ENCODE measurements at regions not wholly inside any gene's neighbourhood (a gene's known extent, or its start where the extent isn't known, plus 50 kb on each side); places are given as distances from the start of the nearest gene placed in this dataset.

GRCh38 chr4:126959056-126959745 is 673.6 kb upstream of the INTU start:
- DNase-seq: no peak
- in situ Hi-C loops (cut with HindIII; ENCODE audit: low pct_ligation_motif_present, low pct_unique_long_range_greater_than_20kb, low sequenced_read_pairs): no loop called here

- DNase-seq: no peak
- in situ Hi-C loops (cut with HindIII; ENCODE audit: low pct_ligation_motif_present, low pct_unique_long_range_greater_than_20kb, low sequenced_read_pairs): no loop called here
Measured at GRCh38 chr4:126960760-126961159, 672.0 kb upstream of the INTU start.

GRCh38 chr4:126961661-126962060 is 671.1 kb upstream of the INTU start:
- in situ Hi-C loops (cut with HindIII; ENCODE audit: low pct_ligation_motif_present, low pct_unique_long_range_greater_than_20kb, low sequenced_read_pairs): no loop called here
- DNase-seq: no peak

- DNase-seq: no peak
- in situ Hi-C loops (cut with HindIII; ENCODE audit: low pct_ligation_motif_present, low pct_unique_long_range_greater_than_20kb, low sequenced_read_pairs): no loop called here
Measured at GRCh38 chr4:126965877-126966276, 666.9 kb upstream of the INTU start.

DNA sequence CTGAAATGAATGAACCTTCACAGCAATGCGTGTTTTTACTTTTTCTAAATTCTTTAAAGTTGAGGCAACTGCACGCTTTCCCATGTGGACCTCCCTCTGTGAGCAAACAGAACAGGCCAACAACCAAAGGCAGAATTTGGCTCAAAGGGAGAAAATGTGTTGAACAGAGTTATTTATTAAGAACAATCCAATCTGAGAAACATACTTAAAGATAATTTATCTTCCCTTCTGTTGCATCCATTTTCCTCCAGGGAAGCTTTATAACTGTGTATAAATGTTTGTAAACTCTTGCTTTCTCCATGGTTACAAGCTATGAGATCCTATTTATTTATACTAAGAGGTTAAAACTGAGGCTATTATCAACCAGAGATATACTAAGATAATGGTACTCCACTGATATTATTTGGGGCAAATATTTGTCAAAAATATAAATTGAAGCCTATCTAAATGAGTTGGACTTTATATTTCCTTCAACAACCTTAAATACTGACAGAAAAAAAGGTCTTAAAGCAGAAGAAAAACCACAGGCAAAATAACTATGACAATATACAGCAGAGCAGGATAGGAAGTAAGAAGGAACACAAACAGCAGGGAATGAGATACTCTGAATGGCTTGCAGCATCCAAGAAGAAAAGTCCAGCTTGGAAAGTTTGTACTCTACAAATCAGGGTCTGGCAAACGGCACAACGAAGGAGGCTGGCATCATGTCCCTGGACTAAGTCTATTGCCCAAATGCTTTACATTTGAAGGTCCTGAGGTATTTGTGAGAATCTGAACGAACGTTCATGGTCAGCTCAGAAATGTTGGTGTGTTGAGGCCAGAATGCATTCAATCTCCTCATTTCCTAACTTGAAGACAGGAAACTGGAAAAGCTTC is 663.2 kb upstream of the INTU start:
- DNase-seq: no peak
- in situ Hi-C loops (cut with HindIII; ENCODE audit: low pct_ligation_motif_present, low pct_unique_long_range_greater_than_20kb, low sequenced_read_pairs): no loop called here

GRCh38 chr4:126973201-126973600 is 659.6 kb upstream of the INTU start:
- in situ Hi-C loops (cut with HindIII; ENCODE audit: low pct_ligation_motif_present, low pct_unique_long_range_greater_than_20kb, low sequenced_read_pairs): no loop called here
- DNase-seq: no peak

DNA sequence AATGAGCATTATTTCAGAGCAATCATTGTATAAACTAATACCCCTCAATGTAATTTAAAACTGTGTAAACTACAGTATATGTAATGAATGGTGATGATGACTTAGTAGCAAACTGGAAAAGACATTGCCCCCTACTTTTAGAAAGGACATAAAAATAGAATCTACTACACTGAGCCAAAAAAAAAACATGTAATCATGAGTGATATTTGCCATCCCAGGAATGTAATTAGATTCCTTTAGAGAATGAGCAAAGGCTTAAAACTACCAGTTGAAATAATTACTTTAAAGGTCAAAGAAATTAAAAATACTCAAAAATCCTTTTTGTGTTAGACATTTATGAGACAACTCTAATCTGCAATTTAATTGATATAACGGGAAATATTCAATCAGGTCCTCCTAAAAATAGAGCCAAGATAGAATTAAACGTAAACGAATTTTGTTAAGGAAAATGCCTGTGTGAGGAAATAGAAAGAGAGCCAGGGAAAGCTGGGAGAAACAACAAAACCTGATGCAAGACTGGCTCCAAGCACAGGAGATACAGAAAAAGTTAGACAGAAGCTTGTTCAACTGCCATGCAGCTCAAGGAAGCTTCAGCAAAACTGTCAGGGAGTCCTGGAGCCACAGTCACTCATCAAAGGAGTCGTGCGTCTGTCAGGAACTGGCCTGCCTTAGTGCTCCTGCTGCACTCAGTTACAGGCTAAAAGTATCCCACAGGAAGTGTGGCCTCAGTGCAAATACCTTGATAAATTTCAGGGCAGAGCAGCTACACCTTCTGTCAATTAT is 655.7 kb upstream of the INTU start:
- no peak for DNase-seq
- in situ Hi-C loops (cut with HindIII; ENCODE audit: low pct_ligation_motif_present, low pct_unique_long_range_greater_than_20kb, low sequenced_read_pairs): no loop called here

DNA sequence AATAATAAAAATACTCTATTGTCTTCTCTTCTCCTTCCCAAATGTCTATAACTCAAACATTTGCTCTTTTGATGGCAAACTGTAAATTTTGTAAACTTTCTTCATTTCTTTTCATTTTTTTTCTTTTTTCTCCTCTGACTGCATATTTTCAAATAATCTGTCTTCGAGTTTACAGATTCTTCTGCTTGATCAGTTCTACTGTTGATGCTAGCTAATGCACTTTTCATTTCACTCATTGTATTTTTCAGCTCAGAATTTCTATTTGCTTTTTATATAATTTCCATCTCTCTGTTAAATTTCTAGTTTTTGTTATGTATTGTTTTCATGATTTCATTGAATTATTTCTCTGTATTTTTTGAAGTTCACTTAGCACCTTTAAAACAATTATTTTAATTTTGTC is 646.8 kb upstream of the INTU start:
- no peak for DNase-seq

DNA sequence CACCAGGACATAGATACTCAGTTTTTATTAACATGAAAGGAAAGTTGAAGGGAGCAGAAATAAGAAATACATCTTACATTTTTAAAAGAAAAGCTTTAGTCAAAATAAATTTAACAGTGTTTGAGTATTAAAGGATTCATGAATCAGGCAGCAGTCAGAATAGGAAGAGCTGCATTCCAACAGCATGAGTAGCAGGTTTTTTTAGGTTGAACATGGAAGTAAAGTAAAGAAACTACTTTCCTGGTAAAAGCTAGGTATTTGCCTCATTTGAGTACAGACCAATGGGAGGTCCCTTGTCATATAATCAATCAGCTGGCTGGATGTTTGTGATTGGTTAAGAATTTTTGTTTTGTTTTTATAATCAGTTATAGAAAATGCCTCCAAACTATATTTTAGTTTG is 645.9 kb upstream of the INTU start:
- peak; percentile 12 for DNase-seq
- in situ Hi-C loops (cut with HindIII; ENCODE audit: low pct_ligation_motif_present, low pct_unique_long_range_greater_than_20kb, low sequenced_read_pairs): no loop called here

More for the DNA sequence above, 646.8 kb upstream of the INTU start:
- in situ Hi-C loops (cut with HindIII; ENCODE audit: low pct_ligation_motif_present, low pct_unique_long_range_greater_than_20kb, low sequenced_read_pairs): no loop called here

DNA sequence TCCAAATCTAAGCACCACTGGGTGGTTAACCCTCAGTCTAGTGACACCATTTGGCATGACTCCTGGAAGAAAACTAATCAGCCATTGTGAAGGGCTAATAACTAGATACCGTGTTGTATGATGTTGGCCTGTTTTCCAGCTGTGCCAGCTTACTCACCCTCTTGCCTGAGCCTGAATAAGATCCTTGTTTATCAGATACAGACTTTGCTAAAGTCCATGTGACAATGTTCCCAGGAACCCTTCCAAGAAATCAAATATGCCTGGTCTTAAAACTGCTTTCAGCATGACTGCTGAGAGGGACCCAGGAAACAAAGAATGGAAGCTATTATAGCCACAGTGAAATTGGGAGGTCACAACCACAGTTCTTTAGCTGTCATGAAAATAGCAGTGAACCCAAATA is 640.8 kb upstream of the INTU start:
- DNase-seq: no peak
- in situ Hi-C loops (cut with HindIII; ENCODE audit: low pct_ligation_motif_present, low pct_unique_long_range_greater_than_20kb, low sequenced_read_pairs): no loop called here

- no peak for DNase-seq
- in situ Hi-C loops (cut with HindIII; ENCODE audit: low pct_ligation_motif_present, low pct_unique_long_range_greater_than_20kb, low sequenced_read_pairs): no loop called here
Measured at GRCh38 chr4:126992910-126993309, 639.8 kb upstream of the INTU start.

- no peak for DNase-seq
- in situ Hi-C loops (cut with HindIII; ENCODE audit: low pct_ligation_motif_present, low pct_unique_long_range_greater_than_20kb, low sequenced_read_pairs): no loop called here
Measured at GRCh38 chr4:126993351-126993750, 639.4 kb upstream of the INTU start.

DNA sequence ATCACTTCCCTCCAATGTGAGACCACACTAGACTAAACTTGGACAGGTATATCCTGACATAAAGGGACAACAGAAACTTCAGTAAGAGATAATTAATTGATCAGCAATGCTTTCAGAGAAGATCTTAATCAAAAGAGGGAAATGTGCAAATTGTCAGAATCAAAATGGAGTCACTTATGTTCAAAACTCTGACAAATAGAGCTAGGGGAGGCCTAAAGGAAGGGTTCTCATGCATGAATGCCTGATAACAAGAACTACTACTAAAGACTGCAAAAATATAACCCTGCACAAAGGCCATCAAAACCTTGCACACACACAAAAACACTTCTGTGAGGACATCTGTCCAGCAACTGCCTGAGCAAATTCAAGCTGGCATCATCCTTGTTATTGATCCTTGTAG is 637.5 kb upstream of the INTU start:
- in situ Hi-C loops (cut with HindIII; ENCODE audit: low pct_ligation_motif_present, low pct_unique_long_range_greater_than_20kb, low sequenced_read_pairs): no loop called here
- no peak for DNase-seq

GRCh38 chr4:127000110-127000509 is 632.6 kb upstream of the INTU start:
- in situ Hi-C loops (cut with HindIII; ENCODE audit: low pct_ligation_motif_present, low pct_unique_long_range_greater_than_20kb, low sequenced_read_pairs): no loop called here
- no peak for DNase-seq

DNA sequence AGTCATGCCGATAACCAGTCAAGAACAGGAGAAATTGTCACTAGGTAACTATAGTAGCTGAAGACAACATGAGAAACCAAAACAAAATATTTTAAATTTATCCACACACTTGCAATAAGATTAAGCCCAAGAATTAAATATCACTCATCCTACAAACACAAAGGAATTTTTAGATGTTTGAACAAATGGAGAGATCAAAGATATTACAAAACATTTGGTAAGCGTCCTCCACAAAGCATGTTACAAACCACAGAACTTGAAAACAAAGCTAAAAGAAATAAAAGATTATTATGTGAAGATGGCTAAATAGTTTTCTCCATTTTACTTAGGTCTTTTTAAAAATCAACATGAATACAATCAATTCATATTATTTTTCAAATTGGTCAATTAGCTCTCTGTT is 631.9 kb upstream of the INTU start:
- DNase-seq: no peak
- in situ Hi-C loops (cut with HindIII; ENCODE audit: low pct_ligation_motif_present, low pct_unique_long_range_greater_than_20kb, low sequenced_read_pairs): no loop called here

- DNase-seq: no peak
- in situ Hi-C loops (cut with HindIII; ENCODE audit: low pct_ligation_motif_present, low pct_unique_long_range_greater_than_20kb, low sequenced_read_pairs): no loop called here
Measured at GRCh38 chr4:127001933-127002332, 630.8 kb upstream of the INTU start.

DNA sequence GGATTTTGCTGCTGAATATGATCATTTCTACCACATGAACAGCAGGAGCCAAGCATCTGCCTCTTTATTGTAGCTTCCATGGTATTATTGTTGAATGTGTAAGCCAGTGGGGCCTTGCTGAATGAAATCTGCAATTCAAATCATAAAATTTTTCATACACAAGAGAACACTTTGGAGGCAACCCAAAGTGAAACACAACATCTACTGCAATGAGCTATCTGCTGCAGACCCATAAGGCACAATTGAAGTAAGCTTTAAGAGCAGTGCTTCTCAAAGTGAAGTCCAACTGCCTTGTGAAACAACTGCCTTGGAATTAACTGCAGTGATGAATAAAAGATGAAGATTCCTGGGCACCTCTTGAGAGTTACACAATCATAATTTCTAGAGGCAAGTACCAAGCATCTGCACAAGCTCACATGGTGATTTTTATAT is 626.3 kb upstream of the INTU start:
- in situ Hi-C loops (cut with HindIII; ENCODE audit: low pct_ligation_motif_present, low pct_unique_long_range_greater_than_20kb, low sequenced_read_pairs): no loop called here
- DNase-seq: no peak

GRCh38 chr4:127007305-127007704 is 625.5 kb upstream of the INTU start:
- DNase-seq: no peak
- in situ Hi-C loops (cut with HindIII; ENCODE audit: low pct_ligation_motif_present, low pct_unique_long_range_greater_than_20kb, low sequenced_read_pairs): no loop called here

DNA sequence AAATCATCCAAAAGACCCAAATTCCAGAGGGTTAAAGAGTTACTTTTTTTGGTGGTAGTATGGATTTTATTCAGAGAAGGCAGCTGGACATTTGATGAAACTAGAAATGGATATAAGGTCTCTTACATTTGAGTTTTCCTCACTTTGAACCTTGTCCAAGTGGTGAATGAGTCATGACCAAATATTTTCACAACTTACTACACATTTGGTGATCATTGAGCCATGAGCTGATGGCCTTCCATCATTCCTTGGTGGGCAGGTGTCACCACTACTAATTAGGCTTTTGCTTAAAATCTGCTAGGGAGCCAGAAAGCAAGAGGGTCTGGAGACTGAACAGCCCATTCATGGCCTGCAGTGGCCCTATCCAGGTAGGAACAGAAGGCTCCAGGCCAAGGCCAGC is 620.2 kb upstream of the INTU start:
- peak; percentile 46 for DNase-seq
- in situ Hi-C loops (cut with HindIII; ENCODE audit: low pct_ligation_motif_present, low pct_unique_long_range_greater_than_20kb, low sequenced_read_pairs): no loop called here
